GM21619 (cell line): ENCODE measurements at regions not wholly inside any gene's neighbourhood (a gene's known extent, or its start where the extent isn't known, plus 50 kb on each side); places are given as distances from the start of the nearest gene placed in this dataset.
"Not testable (repeated sequence)": the region's sequence is repeated elsewhere in the genome, so short reads cannot be mapped to it uniquely, and the experiment has no call there.

Experiments
- ATAC-seq: cut with Tn5 transposase; IDR thresholded peaks from one replicate; pipeline ENCODE4 v1.9.1; 2021; ENCODE audit not compliant: unreplicated experiment

GRCh38 chr9:87195306-87195705 lies 248.0 kb upstream of the GAS1 start:
- no peak for ATAC-seq

GRCh38 chr9:87197349-87198130 lies 250.2 kb upstream of the GAS1 start:
- no peak for ATAC-seq

GRCh38 chr9:87198716-87199115 lies 251.4 kb upstream of the GAS1 start:
- no peak for ATAC-seq

GRCh38 chr9:87199278-87199677 lies 252.0 kb upstream of the GAS1 start:
- no peak for ATAC-seq

GRCh38 chr9:87199782-87200181 lies 252.5 kb upstream of the GAS1 start:
- no peak for ATAC-seq

GRCh38 chr9:87201351-87201751 lies 254.0 kb upstream of the GAS1 start:
- no peak for ATAC-seq

- ATAC-seq, result no peak
Measured at GRCh38 chr9:87206064-87206661, 258.9 kb upstream of the GAS1 start.

- ATAC-seq, result not testable (repeated sequence)
Measured at GRCh38 chr9:87210658-87211057, 263.4 kb upstream of the GAS1 start.

GRCh38 chr9:87211669-87212068 lies 264.4 kb upstream of the GAS1 start:
- ATAC-seq, result no peak

GRCh38 chr9:87212605-87213021 lies 265.3 kb upstream of the GAS1 start:
- ATAC-seq, result no peak

- ATAC-seq, result no peak
Measured at GRCh38 chr9:87213948-87214347, 266.6 kb upstream of the GAS1 start.

- no peak for ATAC-seq
Measured at GRCh38 chr9:87214991-87215390, 267.7 kb upstream of the GAS1 start.

GRCh38 chr9:87216036-87216435 lies 268.7 kb upstream of the GAS1 start:
- no peak for ATAC-seq

- ATAC-seq, result no peak
Measured at GRCh38 chr9:87216897-87217455, 269.7 kb upstream of the GAS1 start.

GRCh38 chr9:87223392-87224246 lies 274.0 kb upstream of the DAPK1 start:
- no peak for ATAC-seq

GRCh38 chr9:87226896-87227295 lies 270.8 kb upstream of the DAPK1 start:
- no peak for ATAC-seq

GRCh38 chr9:87227456-87227855 lies 270.2 kb upstream of the DAPK1 start:
- no peak for ATAC-seq

GRCh38 chr9:87229108-87229507 lies 268.6 kb upstream of the DAPK1 start:
- no peak for ATAC-seq

GRCh38 chr9:87233431-87233830 lies 264.2 kb upstream of the DAPK1 start:
- no peak for ATAC-seq

GRCh38 chr9:87233899-87234455 lies 263.7 kb upstream of the DAPK1 start:
- no peak for ATAC-seq

- ATAC-seq, result no peak
Measured at GRCh38 chr9:87234854-87235253, 262.8 kb upstream of the DAPK1 start.
